HepG2 (cell line): ENCODE measurements at regions not wholly inside any gene's neighbourhood (a gene's known extent, or its start where the extent isn't known, plus 50 kb on each side); places are given as distances from the start of the nearest gene placed in this dataset.

Source experiments
- ATAC-seq: fragments of 200-7000 bp; cut with Tn5 transposase; 3 replicates; pipeline ENCODE4 v1.9.1; 2020; ENCODE audit warnings: mild to moderate bottlenecking, moderate library complexity
- BruUV-seq: library from RNA; stranded (reverse); fragments of 400-500 nt; replicated peaks from 2 replicates; lab custom pipeline; 2021; lab: Mats Ljungman, UMichigan
- CTCF ChIA-PET: fragments of 300-600 bp; formaldehyde crosslinking; extraction: SDS; loops from one replicate; lab custom pipeline; 2021; ENCODE audit warnings: low total read pairs, inconsistent platforms, low intra/inter-chr PET ratio; lab: Yijun Ruan, JAX
- POLR2A ChIA-PET: fragments of 350-600 bp; sonication (Branson Sonifier 250); formaldehyde crosslinking; loops from one replicate; lab custom pipeline; 2020; ENCODE audit warnings: antibody characterized with exemption, inconsistent platforms; lab: Yijun Ruan, JAX
- DNase-seq: peaks from one replicate; pipeline ENCODE4 v3.0.0-alpha.2; 2015; ENCODE audit warnings: low spot score
- FAIRE-seq: peaks from 3 replicates; lab custom pipeline; 2011; peaks lifted over from hg19 to GRCh38; lab: Jason Lieb, UNC
- H2AFZ ChIP-seq: one replicate; pipeline ENCODE4 v1.6.1; 2011; ENCODE audit warnings: low read length, inconsistent platforms
- H3K27ac ChIP-seq: fragments of 300-600 bp; 3 replicates; pipeline ENCODE4 v1.8.0; 2011; ENCODE audit warnings: mixed run types, mild to moderate bottlenecking, mixed read lengths, low read length, inconsistent platforms; ENCODE audit not compliant: insufficient read depth; ENCODE audit errors: extremely low read length
- H3K27me3 ChIP-seq, 2 experiments: fragments of 200-600 bp in 1 of 2; 2 replicates in 1 of 2; 3 replicates in 1 of 2; pipeline versions ENCODE4 v1.6.0 to v1.8.0; 2011; ENCODE audit warnings: low read length in 2 of 2, mild to moderate bottlenecking in 2 of 2, moderate library complexity in 2 of 2, inconsistent platforms in 1 of 2; ENCODE audit not compliant: insufficient read depth in 2 of 2, control insufficient read depth in 1 of 2
- H3K36me3 ChIP-seq, 2 experiments: fragments of 200-600 bp in 1 of 2; replicated peaks in 1 of 2; 2 replicates in 1 of 2; 3 replicates in 1 of 2; pipeline versions ENCODE4 v1.5.1 to v1.8.0; 2011; ENCODE audit warnings: low read length in 2 of 2, inconsistent platforms in 1 of 2; ENCODE audit not compliant: insufficient read depth in 2 of 2, control insufficient read depth in 1 of 2
- H3K4me1 ChIP-seq: 2 replicates; pipeline ENCODE4 v1.5.1; 2012; ENCODE audit warnings: low read length, inconsistent platforms; ENCODE audit not compliant: insufficient read depth
- H3K4me2 ChIP-seq: 2 replicates; pipeline ENCODE4 v1.6.0; 2011; ENCODE audit warnings: low read depth, low read length, inconsistent platforms
- H3K4me3 ChIP-seq, 3 experiments: fragments of 200-600 bp in 1 of 3; sonication (generic), shearing (Covaris generic) in 1 of 3; replicated peaks in 1 of 3; 2 replicates each; pipeline ENCODE4 v1.5.1; 2011 to 2016; ENCODE audit warnings: low read length in 3 of 3, inconsistent platforms in 2 of 3, low read depth in 2 of 3, mild to moderate bottlenecking in 2 of 3, control low read depth in 1 of 3, mixed read lengths in 1 of 3; ENCODE audit not compliant: insufficient read depth in 1 of 3
- H3K79me2 ChIP-seq: one replicate; pipeline ENCODE4 v1.6.1; 2011; ENCODE audit warnings: low read length, inconsistent platforms; ENCODE audit not compliant: insufficient read depth
- H3K9ac ChIP-seq: 2 replicates; pipeline ENCODE4 v1.6.0; 2011; ENCODE audit warnings: mild to moderate bottlenecking, low read depth, low read length, inconsistent platforms; ENCODE audit not compliant: insufficient read depth
- H3K9me3 ChIP-seq: 2 replicates; pipeline ENCODE4 v1.5.1; 2012; ENCODE audit warnings: mild to moderate bottlenecking, low read length
- H4K20me1 ChIP-seq: 2 replicates; pipeline ENCODE4 v1.6.0; 2011; ENCODE audit warnings: inconsistent platforms, mild to moderate bottlenecking, low read length, moderate library complexity; ENCODE audit not compliant: insufficient read depth
- AGO2 ChIP-seq: fragments of 200-400 bp; formaldehyde crosslinking; optimal IDR thresholded peaks from 2 replicates; pipeline ENCODE3; 2017; ENCODE audit warnings: mild to moderate bottlenecking, low read depth, low read length, moderate library complexity
- BORCS8-MEF2B ChIP-seq: sonication (generic); formaldehyde crosslinking; IDR thresholded peaks from 2 replicates; pipeline ENCODE4 v1.8.0; 2022; ENCODE audit warnings: mild to moderate bottlenecking, missing genetic modification reagents
- EZH2 ChIP-seq: conservative IDR thresholded peaks from 2 replicates; pipeline ENCODE4 v1.6.1; 2012; ENCODE audit warnings: mild to moderate bottlenecking, low read depth, low read length, moderate library complexity
- FOXA1 ChIP-seq, 2 experiments: fragments of 450-650 bp in 1 of 2; sonication (generic) in 1 of 2; formaldehyde crosslinking in 1 of 2; IDR thresholded peaks; 2 replicates each; pipeline versions ENCODE4 v1.4.0 to v1.6.1; 2016 to 2020; ENCODE audit warnings: missing genetic modification reagents in 1 of 2
- FOXK1 ChIP-seq: sonication (generic); formaldehyde crosslinking; IDR thresholded peaks from 2 replicates; pipeline ENCODE4 v1.4.0; 2020; ENCODE audit warnings: low read depth, missing genetic modification reagents, borderline replicate concordance
- GPN1 ChIP-seq: sonication (generic); formaldehyde crosslinking; IDR thresholded peaks from 2 replicates; pipeline ENCODE4 v1.5.1; 2020; ENCODE audit warnings: missing genetic modification reagents, borderline replicate concordance
- HDAC2 ChIP-seq: sonication (generic); formaldehyde crosslinking; IDR thresholded peaks from 2 replicates; pipeline ENCODE4 v1.4.0; 2020; ENCODE audit warnings: missing genetic modification reagents
- KLF12 ChIP-seq: sonication (generic); formaldehyde crosslinking; IDR thresholded peaks from 2 replicates; pipeline ENCODE4 v1.4.0; 2020; ENCODE audit warnings: missing genetic modification reagents, borderline replicate concordance
- KLF15 ChIP-seq: sonication (generic); formaldehyde crosslinking; IDR thresholded peaks from 2 replicates; pipeline ENCODE4 v1.8.1; 2023; ENCODE audit warnings: borderline replicate concordance, mild to moderate bottlenecking, inconsistent platforms, missing genetic modification reagents, mixed read lengths
- ZFP37 ChIP-seq: sonication (generic); formaldehyde crosslinking; IDR thresholded peaks from 2 replicates; pipeline ENCODE4 v1.4.0; 2020; ENCODE audit warnings: missing genetic modification reagents, borderline replicate concordance
- ZNF431 ChIP-seq: sonication (generic); formaldehyde crosslinking; IDR thresholded peaks from 2 replicates; pipeline ENCODE4 v1.9.0; 2022; ENCODE audit warnings: missing genetic modification reagents, low read depth, mild to moderate bottlenecking, borderline replicate concordance
- ZNF564 ChIP-seq: sonication (generic); formaldehyde crosslinking; IDR thresholded peaks from 2 replicates; pipeline ENCODE4 v1.8.1; 2023; ENCODE audit warnings: mild to moderate bottlenecking, missing genetic modification reagents
- ZSCAN31 ChIP-seq: sonication (generic); formaldehyde crosslinking; IDR thresholded peaks from 2 replicates; pipeline ENCODE4 v1.5.0; 2020; ENCODE audit warnings: low read depth, mild to moderate bottlenecking, missing genetic modification reagents
- WGBS: methylation state at CpG from one replicate; pipeline ENCODE4 v1.1.6; 2017; ENCODE audit warnings: low lambda C conversion rate; 5-methylcytosine and 5-hydroxymethylcytosine counted together
- in situ Hi-C: cut with HindIII; loops from 2 replicates; pipeline ENCODE4 v1.10.0; 2017; ENCODE audit warnings: low pct_unique_long_range_greater_than_20kb; ENCODE audit not compliant: extremely low pct_ligation_motif_present
- intact Hi-C: fragments of 100-400 bp; cut with micrococcal nuclease; formaldehyde crosslinking; loops from one replicate; pipeline ENCODE4 v1.10.0; 2022; ENCODE audit not compliant: unreplicated experiment
- TF ChIP-seq, protein P1 (sequence below): sonication (generic); formaldehyde crosslinking; IDR thresholded peaks from 2 replicates; pipeline ENCODE4 v1.9.0; 2021; ENCODE audit warnings: missing genetic modification reagents, mild to moderate bottlenecking, borderline replicate concordance
- TF ChIP-seq, protein P2 (sequence below): sonication (generic); formaldehyde crosslinking; conservative IDR thresholded peaks from 2 replicates; pipeline ENCODE4 v1.4.0; 2020; ENCODE audit warnings: mild to moderate bottlenecking, missing genetic modification reagents, moderate library complexity
- TF ChIP-seq, protein P3 (sequence below): sonication (generic); formaldehyde crosslinking; IDR thresholded peaks from 2 replicates; pipeline ENCODE4 v1.5.0; 2020; ENCODE audit warnings: missing genetic modification reagents, mild to moderate bottlenecking, borderline replicate concordance

DNA sequence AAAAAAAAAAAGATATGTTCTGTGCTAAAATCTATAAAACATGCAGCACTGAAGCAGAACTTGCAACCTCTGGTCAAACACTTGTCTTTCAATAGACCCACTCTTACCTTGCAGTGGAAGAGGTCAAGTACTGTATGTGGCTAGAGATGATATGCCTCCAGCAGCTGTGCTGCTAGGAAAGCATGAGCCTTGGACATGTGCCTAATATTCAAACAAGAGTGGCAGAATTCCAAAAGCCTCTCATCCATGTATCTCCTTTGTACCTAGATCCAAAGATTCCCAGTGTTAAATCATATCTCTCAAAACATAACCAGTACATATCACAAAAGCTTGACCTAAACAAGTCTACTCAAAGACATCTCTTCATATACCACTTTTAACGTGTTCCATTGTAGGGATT, 105.0 kb upstream of the CPNE8 start:
- BruUV-seq, result no TSS peak

DNA sequence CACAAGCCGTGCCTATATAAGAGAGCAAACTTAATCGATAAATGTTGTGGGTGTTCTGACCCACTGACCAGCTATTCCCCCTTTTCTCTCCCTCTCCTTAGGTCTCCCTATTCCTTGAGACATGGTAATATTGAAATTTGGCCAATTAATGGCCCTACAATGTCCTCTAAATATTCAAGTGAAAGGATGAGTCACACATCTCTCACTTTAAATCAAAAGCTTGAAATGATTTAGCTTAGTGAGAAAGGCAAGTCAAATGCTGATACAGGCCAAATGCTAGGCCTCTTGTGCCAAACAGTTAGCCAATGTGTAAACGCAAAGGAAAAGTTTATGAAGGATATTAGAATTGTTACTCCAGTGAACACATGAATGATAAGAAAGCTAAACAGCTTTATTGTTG, 102.2 kb upstream of the CPNE8 start:
- Histone ChIP-seq H3K36me3 (no peaks in the 10 kb centered on the region), H3K4me3 (no peak overlapping the region), H3K9ac (no peak overlapping the region), H3K27me3 (no peaks in the 10 kb centered on the region), H3K79me2 (no peaks in the 10 kb centered on the region), H3K27ac (no peak overlapping the region), H3K4me1 (0 out of 2 replicates have a peak, but pooled peaks cover 5% of the 10 kb centered on the region), H4K20me1 (no peaks in the 10 kb centered on the region), H3K9me3 (no peaks in the 10 kb centered on the region), H2AFZ (no peak overlapping the region), H3K4me2 (no peak overlapping the region)
- FAIRE-seq (no peak), ATAC-seq (no peak), DNase-seq (no peak)
- WGBS, result 0% methylated on average over 3 of the region's 3 CpGs
- in situ Hi-C loops, result no loop called here
- no TSS peak for BruUV-seq
- ChIA-PET POLR2A (no interaction called here), CTCF (no interaction called here)
- intact Hi-C loops, result no loop called here
- TF ChIP-seq ZFP37, result no peak
- TF ChIP-seq HDAC2 (CRISPR knock-in tag), result no peak
- TF ChIP-seq BORCS8-MEF2B (CRISPR knock-in tag), result no peak
- TF ChIP-seq, protein P1, sequence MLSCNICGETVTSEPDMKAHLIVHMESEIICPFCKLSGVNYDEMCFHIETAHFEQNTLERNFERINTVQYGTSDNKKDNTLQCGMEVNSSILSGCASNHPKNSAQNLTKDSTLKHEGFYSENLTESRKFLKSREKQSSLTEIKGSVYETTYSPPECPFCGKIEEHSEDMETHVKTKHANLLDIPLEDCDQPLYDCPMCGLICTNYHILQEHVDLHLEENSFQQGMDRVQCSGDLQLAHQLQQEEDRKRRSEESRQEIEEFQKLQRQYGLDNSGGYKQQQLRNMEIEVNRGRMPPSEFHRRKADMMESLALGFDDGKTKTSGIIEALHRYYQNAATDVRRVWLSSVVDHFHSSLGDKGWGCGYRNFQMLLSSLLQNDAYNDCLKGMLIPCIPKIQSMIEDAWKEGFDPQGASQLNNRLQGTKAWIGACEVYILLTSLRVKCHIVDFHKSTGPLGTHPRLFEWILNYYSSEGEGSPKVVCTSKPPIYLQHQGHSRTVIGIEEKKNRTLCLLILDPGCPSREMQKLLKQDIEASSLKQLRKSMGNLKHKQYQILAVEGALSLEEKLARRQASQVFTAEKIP (CRISPR knock-in tag), result no peak
- no peak for TF ChIP-seq FOXA1 (IDR thresholded peaks at IDR 0.05)
- no peak for TF ChIP-seq FOXA1 (CRISPR knock-in tag; IDR thresholded peaks at IDR 0.05)
- no peak for TF ChIP-seq EZH2
- TF ChIP-seq, protein P2, sequence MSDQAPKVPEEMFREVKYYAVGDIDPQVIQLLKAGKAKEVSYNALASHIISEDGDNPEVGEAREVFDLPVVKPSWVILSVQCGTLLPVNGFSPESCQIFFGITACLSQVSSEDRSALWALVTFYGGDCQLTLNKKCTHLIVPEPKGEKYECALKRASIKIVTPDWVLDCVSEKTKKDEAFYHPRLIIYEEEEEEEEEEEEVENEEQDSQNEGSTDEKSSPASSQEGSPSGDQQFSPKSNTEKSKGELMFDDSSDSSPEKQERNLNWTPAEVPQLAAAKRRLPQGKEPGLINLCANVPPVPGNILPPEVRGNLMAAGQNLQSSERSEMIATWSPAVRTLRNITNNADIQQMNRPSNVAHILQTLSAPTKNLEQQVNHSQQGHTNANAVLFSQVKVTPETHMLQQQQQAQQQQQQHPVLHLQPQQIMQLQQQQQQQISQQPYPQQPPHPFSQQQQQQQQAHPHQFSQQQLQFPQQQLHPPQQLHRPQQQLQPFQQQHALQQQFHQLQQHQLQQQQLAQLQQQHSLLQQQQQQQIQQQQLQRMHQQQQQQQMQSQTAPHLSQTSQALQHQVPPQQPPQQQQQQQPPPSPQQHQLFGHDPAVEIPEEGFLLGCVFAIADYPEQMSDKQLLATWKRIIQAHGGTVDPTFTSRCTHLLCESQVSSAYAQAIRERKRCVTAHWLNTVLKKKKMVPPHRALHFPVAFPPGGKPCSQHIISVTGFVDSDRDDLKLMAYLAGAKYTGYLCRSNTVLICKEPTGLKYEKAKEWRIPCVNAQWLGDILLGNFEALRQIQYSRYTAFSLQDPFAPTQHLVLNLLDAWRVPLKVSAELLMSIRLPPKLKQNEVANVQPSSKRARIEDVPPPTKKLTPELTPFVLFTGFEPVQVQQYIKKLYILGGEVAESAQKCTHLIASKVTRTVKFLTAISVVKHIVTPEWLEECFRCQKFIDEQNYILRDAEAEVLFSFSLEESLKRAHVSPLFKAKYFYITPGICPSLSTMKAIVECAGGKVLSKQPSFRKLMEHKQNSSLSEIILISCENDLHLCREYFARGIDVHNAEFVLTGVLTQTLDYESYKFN (CRISPR knock-in tag), result no peak
- TF ChIP-seq FOXK1 (CRISPR knock-in tag), result no peak
- TF ChIP-seq ZNF564 (CRISPR knock-in tag), result no peak
- no peak for TF ChIP-seq AGO2
- no peak for TF ChIP-seq ZSCAN31 (CRISPR knock-in tag)
- TF ChIP-seq GPN1, result no peak

More for the DNA sequence above, 105.0 kb upstream of the CPNE8 start:
- Histone ChIP-seq H3K79me2 (no peaks in the 10 kb centered on the region), H3K27ac (no peak overlapping the region), H3K9me3 (no peaks in the 10 kb centered on the region), H3K36me3 (no peaks in the 10 kb centered on the region), H3K4me2 (no peak overlapping the region)
- intact Hi-C loops, result no loop called here
- WGBS, result 0% methylated on average over 1 of the region's 1 CpG
- TF ChIP-seq, protein P3, sequence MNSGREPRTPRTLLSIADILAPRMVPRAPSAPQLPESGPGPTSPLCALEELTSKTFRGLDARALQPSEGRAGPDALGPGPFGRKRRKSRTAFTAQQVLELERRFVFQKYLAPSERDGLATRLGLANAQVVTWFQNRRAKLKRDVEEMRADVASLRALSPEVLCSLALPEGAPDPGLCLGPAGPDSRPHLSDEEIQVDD (CRISPR knock-in tag), result no peak
- TF ChIP-seq KLF12 (CRISPR knock-in tag) (no peak), KLF15 (no peak), ZNF431 (CRISPR knock-in tag) (no peak)
- TF ChIP-seq, all 625 proteins: peak for 0
- FAIRE-seq (no peak), DNase-seq (no peak), ATAC-seq (no peak)
- Histone ChIP-seq H4K20me1 (no peaks in the 10 kb centered on the region), H3K4me3 (no peak overlapping the region), H3K9ac (no peak overlapping the region), H3K4me1 (no peaks in the 10 kb centered on the region), H2AFZ (no peak overlapping the region), H3K27me3 (no peaks in the 10 kb centered on the region)
- ChIA-PET CTCF (no interaction called here), POLR2A (no interaction called here)
- in situ Hi-C loops, result no loop called here
